Trophoblast cell (in vitro differentiated cells and primary cell): ENCODE measurements at regions not wholly inside any gene's neighbourhood (a gene's known extent, or its start where the extent isn't known, plus 50 kb on each side); places are given as distances from the start of the nearest gene placed in this dataset.

ENCODE experiments used
- DNase-seq, 2 donors: peaks; one replicate each; pipeline ENCODE4 v3.0.0-alpha.2; 2016
- H2AFZ ChIP-seq: 2 replicates; pipeline ENCODE4 v1.6.1; 2013; ENCODE audit warnings: low read length, moderate library complexity, mild to moderate bottlenecking; ENCODE audit not compliant: insufficient read depth, poor library complexity
- H2AK5ac ChIP-seq: 2 replicates; pipeline ENCODE4 v1.6.1; 2013; ENCODE audit warnings: mild to moderate bottlenecking, low read length
- H2BK120ac ChIP-seq: 2 replicates; pipeline ENCODE4 v1.6.1; 2013; ENCODE audit warnings: low read length, mild to moderate bottlenecking, moderate library complexity; ENCODE audit not compliant: insufficient read depth, poor library complexity
- H2BK12ac ChIP-seq: 2 replicates; pipeline ENCODE4 v1.6.1; 2013; ENCODE audit warnings: mild to moderate bottlenecking, low read length, moderate library complexity
- H2BK5ac ChIP-seq: 2 replicates; pipeline ENCODE4 v1.6.1; 2013; ENCODE audit warnings: low read length, low read depth, moderate library complexity, mild to moderate bottlenecking; ENCODE audit not compliant: poor library complexity
- H3K14ac ChIP-seq: 2 replicates; pipeline ENCODE4 v1.6.1; 2013; ENCODE audit warnings: mild to moderate bottlenecking, low read length
- H3K18ac ChIP-seq: 2 replicates; pipeline ENCODE4 v1.6.1; 2013; ENCODE audit warnings: mild to moderate bottlenecking, low read length
- H3K23ac ChIP-seq: 2 replicates; pipeline ENCODE4 v1.6.1; 2013; ENCODE audit warnings: low read length
- H3K27ac ChIP-seq: 2 replicates; pipeline ENCODE4 v1.5.1; 2013; ENCODE audit warnings: low read depth, mild to moderate bottlenecking, inconsistent platforms, low read length, moderate library complexity
- H3K27me3 ChIP-seq: 2 replicates; pipeline ENCODE4 v1.6.1; 2013; ENCODE audit warnings: inconsistent platforms, mild to moderate bottlenecking, low read length, moderate library complexity; ENCODE audit not compliant: insufficient read depth
- H3K36me3 ChIP-seq, 2 experiments: 1 replicate in 1 of 2; 2 replicates in 1 of 2; pipeline ENCODE4 v1.6.1; 2013; ENCODE audit warnings: low read length in 2 of 2, mild to moderate bottlenecking in 2 of 2, moderate library complexity in 1 of 2; ENCODE audit not compliant: insufficient read depth in 2 of 2, control insufficient read depth in 1 of 2
- H3K4ac ChIP-seq: 2 replicates; pipeline ENCODE4 v1.6.1; 2013; ENCODE audit warnings: low read depth, mild to moderate bottlenecking, low read length, moderate library complexity
- H3K4me1 ChIP-seq, 2 experiments: 1 replicate in 1 of 2; 2 replicates in 1 of 2; pipeline ENCODE4 v1.6.1; 2013; ENCODE audit warnings: low read length in 2 of 2, mild to moderate bottlenecking in 2 of 2, moderate library complexity in 1 of 2; ENCODE audit not compliant: insufficient read depth in 2 of 2, control insufficient read depth in 1 of 2
- H3K4me2 ChIP-seq: 2 replicates; pipeline ENCODE4 v1.6.1; 2013; ENCODE audit warnings: inconsistent platforms, mild to moderate bottlenecking, low read length, moderate library complexity
- H3K4me3 ChIP-seq: 2 replicates; pipeline ENCODE4 v1.5.1; 2013; ENCODE audit warnings: mild to moderate bottlenecking, low read depth, low read length, inconsistent platforms
- H3K79me1 ChIP-seq: one replicate; pipeline ENCODE4 v1.6.1; 2013; ENCODE audit warnings: low read length
- H3K79me2 ChIP-seq: 2 replicates; pipeline ENCODE4 v1.6.1; 2013; ENCODE audit warnings: low read length, mild to moderate bottlenecking; ENCODE audit not compliant: control insufficient read depth, insufficient read depth, poor library complexity
- H3K9ac ChIP-seq: 2 replicates; pipeline ENCODE4 v1.6.1; 2013; ENCODE audit warnings: mild to moderate bottlenecking, low read length
- H3K9me3 ChIP-seq: 2 replicates; pipeline ENCODE4 v1.6.1; 2013; ENCODE audit warnings: low read depth, mild to moderate bottlenecking, control low read depth, inconsistent platforms, low read length; ENCODE audit not compliant: insufficient read depth
- H4K12ac ChIP-seq: 2 replicates; pipeline ENCODE4 v1.6.1; 2013; ENCODE audit warnings: low read depth, mild to moderate bottlenecking, low read length, moderate library complexity
- H4K8ac ChIP-seq: 2 replicates; pipeline ENCODE4 v1.6.1; 2013; ENCODE audit warnings: low read depth, mild to moderate bottlenecking, low read length, moderate library complexity
- H4K91ac ChIP-seq: one replicate; pipeline ENCODE4 v1.6.1; 2013; ENCODE audit warnings: low read depth, mild to moderate bottlenecking, low read length, moderate library complexity
- WGBS: extraction: QIAGEN DNeasy Blood & Tissue Kit; methylation state at CpG from one replicate; pipeline ENCODE4 v1.1.7; 2013; ENCODE audit warnings: missing lambda C conversion rate; ENCODE audit not compliant: insufficient read length, insufficient coverage; ENCODE audit errors: extremely low coverage; 5-methylcytosine and 5-hydroxymethylcytosine counted together

DNA sequence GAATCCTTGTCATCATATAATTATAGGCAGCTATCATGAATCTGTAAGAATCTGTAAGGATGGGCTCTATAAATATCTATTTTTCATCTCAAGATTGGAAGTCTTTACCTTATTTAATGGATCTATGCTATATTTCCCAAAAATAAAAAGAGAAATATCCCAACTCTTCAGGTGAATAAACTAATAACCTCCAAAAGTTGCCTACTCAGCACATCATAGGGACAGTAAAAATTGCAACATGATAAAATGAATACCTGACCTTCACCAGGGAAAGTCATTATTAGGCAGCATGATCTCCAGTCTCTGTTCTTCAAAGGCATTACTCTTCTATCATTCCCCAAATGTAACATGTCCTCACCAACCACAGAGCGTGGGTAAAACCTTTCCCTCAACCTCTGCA, 277.3 kb downstream of the RAB38 start:
- H3K4me1 ChIP-seq: no peaks in the 10 kb centered on the region
- H3K4ac ChIP-seq: no peak overlapping the region
- H2BK12ac ChIP-seq: no peak overlapping the region
- no peak for DNase-seq
- no peak overlapping the region for H3K9ac ChIP-seq
- no peak overlapping the region for H3K18ac ChIP-seq
- no peak overlapping the region for H3K4me2 ChIP-seq
- H2AFZ ChIP-seq: no peak overlapping the region
- no peaks in the 10 kb centered on the region for H3K79me2 ChIP-seq
- H2BK120ac ChIP-seq: no peak overlapping the region
- H2BK5ac ChIP-seq: no peak overlapping the region
- no peak overlapping the region for H3K14ac ChIP-seq
- H3K27me3 ChIP-seq: no peaks in the 10 kb centered on the region
- no peak overlapping the region for H4K12ac ChIP-seq
- H4K91ac ChIP-seq: no peak overlapping the region
- WGBS: no CpG with 5 or more reads among the region's 1 CpG
- no peaks in the 10 kb centered on the region for H3K9me3 ChIP-seq
- no peak overlapping the region for H3K4me3 ChIP-seq
- no peak overlapping the region for H3K23ac ChIP-seq
- H3K27ac ChIP-seq: no peak overlapping the region
- no peak overlapping the region for H4K8ac ChIP-seq
- no peak overlapping the region for H2AK5ac ChIP-seq
- no peaks in the 10 kb centered on the region for H3K79me1 ChIP-seq
- no peaks in the 10 kb centered on the region for H3K36me3 ChIP-seq

DNA sequence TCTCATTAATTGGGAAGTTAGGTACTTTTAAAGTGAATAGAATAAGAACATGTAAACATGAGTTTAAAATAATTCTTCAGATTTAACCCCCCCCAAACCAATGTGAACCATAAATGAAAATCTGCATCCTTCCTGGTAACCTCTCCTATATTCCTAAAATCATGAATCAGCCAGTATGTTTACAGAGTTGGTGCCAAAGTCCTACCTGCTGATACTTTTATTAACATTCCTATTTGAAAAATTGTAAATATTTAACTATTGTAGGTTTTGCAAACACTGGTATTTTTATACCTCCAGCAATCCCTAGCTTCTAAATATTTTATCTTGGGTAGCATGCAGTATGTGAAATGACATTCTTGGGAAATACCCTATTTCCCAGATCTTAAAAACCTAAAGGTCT, 278.2 kb downstream of the RAB38 start:
- Histone ChIP-seq H4K8ac (no peak overlapping the region), H3K27me3 (no peaks in the 10 kb centered on the region), H3K4me1 (no peaks in the 10 kb centered on the region), H2BK120ac (no peak overlapping the region), H2AK5ac (no peak overlapping the region), H2BK12ac (no peak overlapping the region), H3K4me3 (no peak overlapping the region), H2AFZ (no peak overlapping the region), H3K79me1 (no peaks in the 10 kb centered on the region), H3K9ac (no peak overlapping the region), H3K36me3 (no peaks in the 10 kb centered on the region), H2BK5ac (no peak overlapping the region), H3K18ac (no peak overlapping the region), H3K27ac (no peak overlapping the region), H4K12ac (no peak overlapping the region), H3K4me2 (no peak overlapping the region), H3K4ac (no peak overlapping the region), H3K14ac (no peak overlapping the region), H3K9me3 (no peaks in the 10 kb centered on the region), H3K23ac (no peak overlapping the region), H3K79me2 (no peaks in the 10 kb centered on the region), H4K91ac (no peak overlapping the region)
- DNase-seq: no peak

DNA sequence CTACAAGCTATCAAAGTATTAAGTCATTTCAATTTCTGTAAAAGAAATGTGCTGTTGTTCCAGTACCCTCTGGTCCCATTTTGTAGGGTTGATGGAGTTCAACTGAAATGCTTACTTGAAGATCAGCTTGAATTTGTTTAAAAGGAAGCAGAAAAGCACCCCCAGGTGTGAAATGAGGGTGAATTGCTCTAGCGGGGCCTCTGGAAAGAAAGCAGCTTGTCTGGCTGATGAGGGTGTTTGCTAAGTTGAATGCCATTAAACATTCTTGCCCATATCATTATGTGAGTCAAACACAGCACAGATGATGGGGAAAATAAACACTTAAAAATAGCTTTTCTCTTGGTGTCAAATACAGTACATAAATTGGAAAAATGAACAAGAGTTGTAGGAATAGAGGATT, 280.3 kb downstream of the RAB38 start:
- H3K18ac ChIP-seq: no peak overlapping the region
- no peaks in the 10 kb centered on the region for H3K4me1 ChIP-seq
- no peak overlapping the region for H3K9ac ChIP-seq
- no peaks in the 10 kb centered on the region for H3K9me3 ChIP-seq
- no peak overlapping the region for H4K12ac ChIP-seq
- no peak for DNase-seq
- H2BK12ac ChIP-seq: no peak overlapping the region
- H3K4me3 ChIP-seq: no peak overlapping the region
- no peaks in the 10 kb centered on the region for H3K79me2 ChIP-seq
- WGBS: no CpG with 5 or more reads among the region's 1 CpG
- no peak overlapping the region for H2AFZ ChIP-seq
- H4K91ac ChIP-seq: no peak overlapping the region
- no peak overlapping the region for H3K23ac ChIP-seq
- no peaks in the 10 kb centered on the region for H3K79me1 ChIP-seq
- no peak overlapping the region for H3K27ac ChIP-seq
- no peaks in the 10 kb centered on the region for H3K36me3 ChIP-seq
- no peak overlapping the region for H3K14ac ChIP-seq
- no peak overlapping the region for H3K4ac ChIP-seq
- no peak overlapping the region for H4K8ac ChIP-seq
- H3K4me2 ChIP-seq: no peak overlapping the region
- no peak overlapping the region for H2BK5ac ChIP-seq
- no peak overlapping the region for H2AK5ac ChIP-seq
- no peak overlapping the region for H2BK120ac ChIP-seq
- H3K27me3 ChIP-seq: no peaks in the 10 kb centered on the region

DNA sequence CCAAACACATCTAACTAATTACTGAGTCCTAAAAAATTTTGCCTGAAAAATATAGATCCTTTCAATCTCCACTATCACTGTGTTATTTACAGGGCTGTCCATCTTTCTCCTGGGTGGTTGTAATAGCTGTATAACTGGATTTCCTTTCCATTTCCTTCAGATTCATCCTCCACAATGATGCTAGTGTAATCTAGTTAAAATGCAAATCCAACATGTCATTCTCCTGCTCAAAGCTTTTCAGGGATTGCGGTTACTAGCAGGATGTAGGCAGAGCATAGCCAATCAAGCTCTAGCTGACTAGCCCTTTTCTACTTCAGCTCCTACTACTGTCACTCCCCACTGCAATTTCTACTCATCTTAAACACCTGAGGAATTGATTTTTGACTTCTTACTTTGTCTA, 283.0 kb downstream of the RAB38 start:
- no peak for DNase-seq

DNA sequence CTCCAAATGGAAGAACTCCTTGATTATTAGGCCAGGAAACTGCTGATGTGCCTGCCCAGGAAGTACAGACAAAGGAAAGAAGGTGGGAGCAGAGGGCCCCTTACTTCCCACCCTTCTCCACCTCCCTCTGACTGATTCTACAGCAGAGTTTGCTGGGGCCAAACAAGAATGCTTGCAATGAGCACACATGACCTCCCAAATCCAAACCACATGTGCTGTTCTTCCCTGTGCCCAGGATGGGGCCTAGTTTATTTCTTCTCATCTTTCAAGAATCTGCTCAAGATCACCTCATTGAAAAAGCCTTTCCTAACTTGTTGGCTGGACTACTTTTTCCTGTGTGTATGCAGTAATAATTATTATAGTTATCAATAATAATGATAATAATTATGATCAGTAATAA, 286.1 kb downstream of the RAB38 start:
- Histone ChIP-seq H3K18ac (no peak overlapping the region), H4K8ac (no peak overlapping the region), H3K14ac (no peak overlapping the region), H3K4me2 (no peak overlapping the region), H3K27me3 (no peaks in the 10 kb centered on the region), H3K9me3 (no peaks in the 10 kb centered on the region), H2BK5ac (no peak overlapping the region), H3K4ac (no peak overlapping the region), H3K27ac (no peak overlapping the region), H3K23ac (no peak overlapping the region), H2AFZ (no peak overlapping the region), H3K79me2 (no peaks in the 10 kb centered on the region), H2BK12ac (no peak overlapping the region), H3K4me3 (no peak overlapping the region), H4K12ac (no peak overlapping the region), H3K9ac (no peak overlapping the region), H2AK5ac (no peak overlapping the region), H3K79me1 (no peaks in the 10 kb centered on the region), H2BK120ac (no peak overlapping the region), H3K4me1 (no peaks in the 10 kb centered on the region), H4K91ac (no peak overlapping the region), H3K36me3 (no peaks in the 10 kb centered on the region)
- DNase-seq: no peak

More for the DNA sequence above, 283.0 kb downstream of the RAB38 start:
- no peak overlapping the region for H3K27ac ChIP-seq
- no peak overlapping the region for H3K9ac ChIP-seq
- H4K91ac ChIP-seq: no peak overlapping the region
- no peak overlapping the region for H3K18ac ChIP-seq
- no peaks in the 10 kb centered on the region for H3K9me3 ChIP-seq
- H2BK5ac ChIP-seq: no peak overlapping the region
- H3K4me1 ChIP-seq: no peaks in the 10 kb centered on the region
- no peak overlapping the region for H3K4me3 ChIP-seq
- no peak overlapping the region for H3K4me2 ChIP-seq
- H2AK5ac ChIP-seq: no peak overlapping the region
- H3K14ac ChIP-seq: no peak overlapping the region
- no peak overlapping the region for H3K4ac ChIP-seq
- no peak overlapping the region for H3K23ac ChIP-seq
- no peak overlapping the region for H4K12ac ChIP-seq
- no peak overlapping the region for H2BK12ac ChIP-seq
- H3K36me3 ChIP-seq: no peaks in the 10 kb centered on the region
- H3K27me3 ChIP-seq: no peaks in the 10 kb centered on the region
- WGBS: no CpG with 5 or more reads among the region's 1 CpG
- H4K8ac ChIP-seq: no peak overlapping the region
- H3K79me1 ChIP-seq: no peaks in the 10 kb centered on the region
- no peak overlapping the region for H2AFZ ChIP-seq
- no peak overlapping the region for H2BK120ac ChIP-seq
- H3K79me2 ChIP-seq: no peaks in the 10 kb centered on the region
